Renal cortical epithelial cell (primary cell): ENCODE measurements at regions not wholly inside any gene's neighbourhood (a gene's known extent, or its start where the extent isn't known, plus 50 kb on each side); places are given as distances from the start of the nearest gene placed in this dataset.

ENCODE experiments used
- DNase-seq: peaks from one replicate; pipeline ENCODE4 v3.0.0-alpha.2; 2011; ENCODE audit warnings: low read depth

GRCh38 chr5:159819591-159820411 lies 96.5 kb upstream of the ADRA1B start:
- DNase-seq = peak; percentile 56

- DNase-seq = no peak
These were observed 95.6 kb upstream of the ADRA1B start for GRCh38 chr5:159820692-159821091.

DNA sequence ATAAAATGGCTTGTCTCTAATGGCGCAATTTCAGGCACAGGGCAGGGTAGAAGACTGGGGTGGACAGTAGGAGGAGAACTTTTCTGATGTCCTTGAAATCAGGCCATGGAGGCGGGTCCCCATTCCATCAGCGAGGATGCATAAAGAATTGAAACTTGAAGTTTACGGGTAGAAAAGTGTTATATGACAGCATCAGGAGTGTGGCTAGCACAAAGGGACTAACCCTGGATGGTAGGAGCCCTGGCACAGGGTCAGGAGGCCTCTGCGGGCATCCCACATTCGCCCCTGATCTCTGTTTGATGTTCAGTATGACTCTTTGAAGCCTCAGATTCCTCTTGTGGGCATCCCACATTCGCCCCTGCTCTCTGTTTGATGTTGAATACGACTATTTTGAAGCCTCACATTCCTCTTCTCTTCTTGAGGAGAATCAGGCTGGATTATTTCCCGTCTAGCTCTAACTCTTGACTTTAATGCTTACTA lies 94.8 kb upstream of the ADRA1B start:
- DNase-seq = no peak

- no peak for DNase-seq
These were observed 91.8 kb upstream of the ADRA1B start for GRCh38 chr5:159824188-159825161.

DNA sequence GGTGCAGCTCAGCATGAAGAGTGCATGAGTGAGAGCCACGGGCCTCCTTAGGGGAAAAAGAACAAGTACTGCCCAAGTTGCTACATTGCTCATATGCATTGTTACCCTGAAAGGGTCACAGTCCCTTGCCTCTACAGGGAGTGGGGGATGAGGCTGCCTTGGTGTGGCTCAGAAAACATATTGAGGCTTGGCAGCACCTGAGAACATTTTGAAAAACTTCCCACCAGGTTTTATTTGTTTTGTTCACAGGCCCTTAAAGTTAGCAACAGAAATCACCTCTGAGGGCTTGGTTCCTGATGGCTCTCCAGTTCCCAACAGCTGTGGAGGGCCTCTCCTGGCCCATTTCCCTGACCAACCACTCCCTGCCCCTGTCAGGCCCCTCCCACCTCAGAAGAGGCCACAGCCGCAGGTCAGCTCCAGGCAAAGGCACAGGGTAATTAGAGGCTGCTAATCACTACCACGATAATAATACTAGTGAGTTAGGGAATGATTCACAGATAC lies 90.7 kb upstream of the ADRA1B start:
- peak; percentile 84 for DNase-seq

DNA sequence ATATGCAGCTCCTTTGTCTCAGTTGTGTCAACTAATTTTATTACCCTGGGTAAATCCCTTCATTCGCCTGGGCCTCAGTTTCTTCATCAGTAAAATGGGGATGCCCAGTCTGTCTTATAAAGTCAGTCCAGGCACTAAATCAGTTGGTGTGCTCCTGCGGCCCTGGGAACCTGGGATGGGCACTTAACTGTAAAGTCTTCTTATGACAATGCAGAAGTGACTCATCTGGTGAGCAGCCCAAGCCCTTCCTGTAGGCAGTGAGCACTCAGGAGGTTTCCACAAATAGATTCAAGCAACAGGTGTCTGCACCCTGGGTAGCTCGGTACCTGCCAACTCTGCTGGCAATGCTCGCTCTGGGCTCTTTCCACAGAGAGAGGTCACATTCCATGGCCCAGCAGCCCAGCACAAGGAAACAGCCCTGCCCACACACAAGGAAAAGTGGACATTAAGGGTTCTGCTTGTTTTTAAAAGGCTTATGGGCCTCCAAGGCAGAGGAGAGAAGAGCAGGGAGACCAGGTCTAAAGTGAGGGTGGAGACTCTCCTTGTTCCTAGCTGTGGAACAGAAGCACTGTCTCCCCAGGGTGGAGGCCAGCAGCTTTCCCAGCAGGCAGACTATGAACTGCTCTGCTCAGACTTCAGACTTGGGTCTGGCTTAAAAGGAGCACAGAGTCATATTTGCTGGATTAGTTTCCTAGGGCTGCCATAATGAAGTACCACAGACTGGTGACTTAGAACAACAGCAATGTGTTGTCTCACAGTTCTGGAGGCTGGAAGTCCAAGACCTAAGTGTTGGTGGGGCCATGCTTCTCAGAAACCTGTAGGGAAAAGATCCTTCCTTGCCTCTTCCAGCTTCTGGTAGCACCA lies 89.7 kb upstream of the ADRA1B start:
- peak; percentile 95 for DNase-seq

DNA sequence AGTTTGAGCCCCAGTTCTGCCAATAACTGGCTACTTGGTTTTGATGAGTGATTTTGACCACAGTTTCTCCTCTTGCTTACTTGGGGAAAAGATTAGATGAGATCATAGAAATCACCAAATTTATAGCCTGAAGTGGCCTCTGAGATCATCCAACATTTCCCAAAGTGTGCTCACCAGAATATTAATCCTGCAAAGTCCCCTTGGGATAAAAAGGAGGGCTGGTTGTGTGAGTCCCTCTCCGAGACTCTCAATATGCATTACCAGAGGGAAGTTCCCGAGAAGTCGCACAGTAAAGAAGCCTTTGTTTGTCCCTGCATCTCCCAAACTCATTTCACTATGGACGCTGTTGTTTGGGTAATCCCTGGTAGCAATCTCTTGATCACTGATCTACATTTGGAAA lies 88.4 kb upstream of the ADRA1B start:
- DNase-seq = no peak

GRCh38 chr5:159832073-159832472 lies 84.2 kb upstream of the ADRA1B start:
- DNase-seq = no peak

DNA sequence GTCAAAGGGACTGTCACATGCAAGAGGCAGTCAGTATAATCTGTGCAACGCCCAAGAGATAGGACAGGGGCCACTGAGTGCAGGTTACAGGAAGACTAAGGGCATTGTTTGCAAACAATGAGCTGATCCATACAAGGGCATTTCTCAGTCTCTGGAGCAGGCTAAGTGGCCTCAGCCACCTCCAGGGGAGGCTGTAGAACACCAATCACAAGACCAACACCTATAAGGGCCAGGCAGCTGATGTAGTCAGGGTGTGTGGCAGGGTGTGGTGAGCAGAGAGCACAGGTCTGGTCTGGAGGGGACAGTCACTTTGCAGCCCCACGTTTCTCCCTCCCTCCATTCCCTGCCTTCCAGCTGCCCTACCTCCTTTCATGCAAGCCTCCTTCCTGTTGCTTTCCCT lies 83.2 kb upstream of the ADRA1B start:
- no peak for DNase-seq

GRCh38 chr5:159833846-159834245 lies 82.4 kb upstream of the ADRA1B start:
- no peak for DNase-seq

DNA sequence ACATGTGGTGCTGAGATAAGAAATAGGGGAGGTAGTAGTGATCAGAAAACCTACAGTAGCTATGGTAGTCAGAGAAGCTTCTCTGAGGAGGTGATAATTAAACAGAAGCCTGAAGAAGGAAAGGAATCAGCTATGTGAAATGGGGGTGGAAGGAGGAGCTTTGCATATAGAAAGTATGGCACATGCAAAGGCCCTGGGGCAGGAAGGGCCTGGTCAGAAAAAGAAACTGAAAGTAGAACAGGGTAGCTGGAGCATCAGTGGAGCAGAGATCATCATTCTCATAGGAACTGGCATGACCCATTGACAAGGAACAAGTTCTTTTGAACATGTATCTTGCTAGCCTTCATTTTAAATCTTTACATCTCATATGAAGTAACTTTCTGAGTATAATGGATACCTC lies 80.7 kb upstream of the ADRA1B start:
- no peak for DNase-seq

GRCh38 chr5:159836691-159837090 lies 79.6 kb upstream of the ADRA1B start:
- DNase-seq = no peak

DNA sequence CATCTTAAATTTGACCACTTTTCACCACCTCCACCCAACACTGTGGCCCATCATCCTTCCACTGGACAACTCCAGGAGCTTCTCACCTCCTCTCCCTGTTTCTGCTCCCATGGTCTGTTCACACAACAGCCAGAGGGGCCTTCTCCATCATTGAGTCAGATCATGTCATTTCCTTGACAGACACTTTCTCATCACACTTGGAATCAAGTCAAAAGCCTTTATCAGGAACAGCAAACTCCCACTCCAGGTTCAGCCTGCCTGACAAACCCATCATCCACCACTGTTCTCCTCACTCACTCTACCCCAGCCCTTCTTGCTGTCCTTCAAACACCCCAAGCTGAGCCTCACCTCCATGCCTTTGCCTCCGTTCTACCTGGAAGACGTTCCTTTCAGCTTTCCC lies 78.4 kb upstream of the ADRA1B start:
- no peak for DNase-seq

- no peak for DNase-seq
These were observed 77.6 kb upstream of the ADRA1B start for GRCh38 chr5:159838551-159839222.

GRCh38 chr5:159844267-159845121 lies 71.8 kb upstream of the ADRA1B start:
- no peak for DNase-seq

- DNase-seq = peak; percentile 96
These were observed 66.7 kb upstream of the ADRA1B start for GRCh38 chr5:159849437-159850083.

GRCh38 chr5:159850160-159850559 lies 66.1 kb upstream of the ADRA1B start:
- peak; percentile 95 for DNase-seq

- peak; percentile 55 for DNase-seq
These were observed 65.2 kb upstream of the ADRA1B start for GRCh38 chr5:159851053-159851452.

DNA sequence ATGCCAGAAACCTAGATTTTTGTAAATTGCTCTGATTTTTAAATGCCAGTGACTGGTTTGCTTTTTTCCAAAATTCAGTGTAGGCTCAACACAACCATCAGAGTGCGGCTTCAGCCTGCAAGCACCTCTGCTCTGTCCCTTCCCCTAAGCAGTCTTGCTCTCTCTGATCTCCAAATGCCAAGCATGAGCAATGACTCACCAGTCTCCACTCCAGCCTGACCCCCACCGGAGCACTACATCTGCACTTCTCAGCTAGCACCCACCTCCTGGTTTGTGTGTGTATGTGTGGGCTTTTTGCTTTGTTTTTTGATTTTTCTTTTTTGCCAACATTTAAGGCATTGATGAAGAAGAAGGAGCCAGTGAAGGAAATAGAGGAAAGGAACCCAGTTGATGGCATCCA lies 61.4 kb upstream of the ADRA1B start:
- peak; percentile 66 for DNase-seq
